Tongue (tissue), 1 donor: ENCODE measurements at regions not wholly inside any gene's neighbourhood (a gene's known extent, or its start where the extent isn't known, plus 50 kb on each side); places are given as distances from the start of the nearest gene placed in this dataset.

ENCODE experiments used
- DNase-seq: peaks from one replicate; pipeline ENCODE4 v3.0.0-alpha.2; 2015

- no peak for DNase-seq
Observed at GRCh38 chr5:77569409-77569808, 69.1 kb downstream of the OTP start.

DNA sequence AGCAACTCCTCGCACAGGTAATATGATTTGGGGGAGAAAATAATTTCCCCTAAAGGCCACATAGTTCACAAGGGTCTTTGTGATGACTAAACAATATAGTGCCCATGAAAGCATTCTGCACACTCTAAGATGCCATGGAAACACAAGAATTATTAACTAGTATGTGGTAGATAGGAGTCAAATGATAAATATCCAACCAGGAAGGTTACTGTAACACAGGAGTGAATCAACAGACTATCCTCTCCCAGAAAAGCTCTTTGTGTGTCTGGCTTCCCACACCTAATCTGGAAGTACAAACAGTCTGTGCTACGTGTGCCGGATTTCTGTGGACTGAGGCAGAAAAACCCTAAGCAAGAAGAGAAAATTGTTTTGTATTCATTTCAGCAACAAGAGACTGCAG, 70.0 kb downstream of the OTP start:
- DNase-seq: no peak

DNA sequence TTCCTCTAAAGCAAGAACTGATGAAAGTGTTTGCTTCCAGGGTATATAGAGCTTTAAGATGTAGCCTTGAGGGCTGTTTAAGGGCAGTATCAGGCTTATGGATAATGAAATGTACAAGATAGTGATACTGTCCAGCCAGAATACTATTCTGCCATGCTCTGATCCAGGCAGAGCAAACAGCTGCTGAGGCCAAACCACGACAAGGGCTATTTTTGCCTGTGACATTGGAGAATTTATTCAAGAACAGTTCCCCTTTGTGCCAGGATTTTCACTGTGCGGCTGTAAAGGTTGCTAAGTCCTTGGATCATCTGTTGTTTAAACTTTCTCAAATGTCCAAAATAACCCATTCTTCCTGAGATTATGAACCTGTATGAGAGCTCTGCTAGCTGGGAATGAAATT, 70.4 kb downstream of the OTP start:
- DNase-seq: peak; percentile 51

DNA sequence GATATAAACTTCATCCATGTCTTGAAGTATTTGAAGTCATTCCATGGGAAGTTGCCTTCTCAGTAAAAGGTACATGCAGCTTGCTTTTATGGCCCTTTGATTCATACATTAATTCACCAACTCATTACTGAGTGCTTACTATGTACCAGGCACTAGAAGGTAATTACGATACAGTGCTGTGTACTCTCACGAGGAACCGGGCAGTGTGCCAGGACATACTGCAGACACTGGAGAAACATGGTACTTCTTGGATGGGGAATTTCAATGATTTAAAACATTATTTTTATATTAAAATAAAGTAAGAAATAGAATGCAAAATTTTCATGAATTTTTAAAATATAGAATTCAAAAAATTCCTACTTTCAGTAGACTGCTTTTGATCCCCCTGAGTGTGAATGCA, 71.4 kb upstream of the WDR41 start:
- no peak for DNase-seq

- DNase-seq: no peak
Observed at GRCh38 chr5:77561965-77562364, 69.8 kb upstream of the WDR41 start.

GRCh38 chr5:77560677-77561263, 68.7 kb upstream of the WDR41 start:
- peak; percentile 81 for DNase-seq

DNA sequence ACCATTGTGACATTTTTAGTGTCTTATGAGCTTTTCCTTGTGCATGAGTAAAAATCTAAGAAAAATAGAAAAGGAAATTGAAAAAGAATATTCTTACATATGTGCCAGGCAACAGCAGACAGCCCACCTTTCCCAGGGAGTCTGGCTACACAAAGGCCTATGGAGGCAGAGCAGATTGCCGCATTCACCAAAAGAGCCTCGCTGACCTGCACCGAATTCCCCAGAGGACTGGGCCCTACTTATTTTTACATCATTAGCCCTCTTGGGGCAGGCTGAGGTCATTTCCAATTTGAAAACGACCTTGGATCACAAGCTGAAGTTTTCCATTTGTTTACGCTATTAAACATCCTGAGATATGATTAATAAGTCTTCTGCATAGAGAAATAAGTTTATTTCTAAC, 66.2 kb upstream of the WDR41 start:
- DNase-seq: no peak

- no peak for DNase-seq
Observed at GRCh38 chr5:77550406-77550805, 58.3 kb upstream of the WDR41 start.

GRCh38 chr5:77545285-77545684, 53.2 kb upstream of the WDR41 start:
- DNase-seq: no peak
